IMR-90 (cell line): ENCODE measurements at regions not wholly inside any gene's neighbourhood (a gene's known extent, or its start where the extent isn't known, plus 50 kb on each side); places are given as distances from the start of the nearest gene placed in this dataset.

ENCODE experiments used
- ATAC-seq: fragments of 200-7000 bp; cut with Tn5 transposase; 2 replicates; pipeline ENCODE4 v1.9.1; 2020; ENCODE audit warnings: low read depth, mild to moderate bottlenecking, moderate library complexity
- BruUV-seq: library from RNA; stranded (reverse); fragments of 400-500 nt; replicated peaks from 2 replicates; lab custom pipeline; 2021; lab: Mats Ljungman, UMichigan
- CTCF ChIA-PET: fragments of 300-600 bp; formaldehyde crosslinking; extraction: SDS; loops from one replicate; lab custom pipeline; 2021; ENCODE audit warnings: antibody characterized with exemption; lab: Yijun Ruan, JAX
- POLR2A ChIA-PET: fragments of 300-600 bp; sonication (Branson Sonifier 250); formaldehyde crosslinking; loops from one replicate; lab custom pipeline; 2022; ENCODE audit warnings: antibody characterized with exemption; ENCODE audit not compliant: unreplicated experiment; lab: Charles Lee
- DNase-seq: peaks from one replicate; pipeline ENCODE4 v3.0.0; 2013
- H2AFZ ChIP-seq: replicated peaks from 2 replicates; pipeline ENCODE3; 2013; ENCODE audit warnings: low read length, mild to moderate bottlenecking; ENCODE audit not compliant: poor library complexity
- H2AK5ac ChIP-seq: 2 replicates; pipeline ENCODE4 v1.6.1; 2013; ENCODE audit warnings: low read depth, low read length, inconsistent platforms
- H2AK9ac ChIP-seq: replicated peaks from 2 replicates; pipeline ENCODE3; 2013; ENCODE audit warnings: mild to moderate bottlenecking, low read depth, low read length, moderate library complexity; ENCODE audit not compliant: poor library complexity
- H2BK120ac ChIP-seq: 2 replicates; pipeline ENCODE4 v1.6.1; 2013; ENCODE audit warnings: low read depth, low read length, inconsistent platforms
- H2BK15ac ChIP-seq: 3 replicates; pipeline ENCODE4 v1.6.1; 2013; ENCODE audit warnings: low read depth, low read length, inconsistent platforms
- H2BK20ac ChIP-seq: 2 replicates; pipeline ENCODE4 v1.6.1; 2013; ENCODE audit warnings: low read depth, mild to moderate bottlenecking, inconsistent platforms, low read length, moderate library complexity
- H2BK5ac ChIP-seq: 2 replicates; pipeline ENCODE4 v1.6.1; 2013; ENCODE audit warnings: mild to moderate bottlenecking, low read depth, low read length, inconsistent platforms; ENCODE audit not compliant: poor library complexity, severe bottlenecking
- H3K14ac ChIP-seq: replicated peaks from 2 replicates; pipeline ENCODE4 v1.6.1; 2013; ENCODE audit warnings: low read depth, low read length, inconsistent platforms
- H3K18ac ChIP-seq: 2 replicates; pipeline ENCODE4 v1.6.1; 2013; ENCODE audit warnings: low read depth, low read length, control low read depth
- H3K23ac ChIP-seq: 2 replicates; pipeline ENCODE4 v1.6.1; 2013; ENCODE audit warnings: low read depth, low read length, inconsistent platforms
- H3K27ac ChIP-seq: 2 replicates; pipeline ENCODE4 v1.5.1; 2013; ENCODE audit warnings: mild to moderate bottlenecking, control low read depth, low read length; ENCODE audit not compliant: insufficient read depth
- H3K27me3 ChIP-seq: 2 replicates; pipeline ENCODE4 v1.6.1; 2013; ENCODE audit warnings: low read length; ENCODE audit not compliant: control insufficient read depth, insufficient read depth
- H3K36me3 ChIP-seq: 2 replicates; pipeline ENCODE4 v1.6.1; 2013; ENCODE audit warnings: low read length, mixed read lengths; ENCODE audit not compliant: control insufficient read depth, insufficient read depth
- H3K4ac ChIP-seq: 2 replicates; pipeline ENCODE4 v1.6.1; 2013; ENCODE audit warnings: low read depth, low read length, inconsistent platforms
- H3K4me1 ChIP-seq: 2 replicates; pipeline ENCODE4 v1.6.1; 2013; ENCODE audit warnings: low read length, mixed read lengths; ENCODE audit not compliant: control insufficient read depth, insufficient read depth
- H3K4me2 ChIP-seq: 2 replicates; pipeline ENCODE4 v1.6.1; 2013; ENCODE audit warnings: low read depth, mild to moderate bottlenecking, control low read depth, low read length, moderate library complexity
- H3K4me3 ChIP-seq: 2 replicates; pipeline ENCODE4 v1.5.1; 2013; ENCODE audit warnings: low read depth, mild to moderate bottlenecking, control low read depth, low read length, moderate library complexity; ENCODE audit not compliant: insufficient read depth
- H3K56ac ChIP-seq: 2 replicates; pipeline ENCODE4 v1.6.1; 2013; ENCODE audit warnings: low read length, inconsistent platforms; ENCODE audit not compliant: insufficient read depth; ENCODE audit errors: extremely low read depth
- H3K79me1 ChIP-seq, 2 experiments: 2 replicates each; pipeline ENCODE4 v1.6.1; 2013; ENCODE audit warnings: low read length in 2 of 2, inconsistent platforms in 1 of 2, low read depth in 1 of 2
- H3K9ac ChIP-seq: 2 replicates; pipeline ENCODE4 v1.6.1; 2013; ENCODE audit warnings: low read depth, low read length, control low read depth
- H3K9me1 ChIP-seq: 2 replicates; pipeline ENCODE4 v1.6.1; 2013; ENCODE audit warnings: low read length, inconsistent platforms; ENCODE audit not compliant: insufficient read depth
- H3K9me3 ChIP-seq: 2 replicates; pipeline ENCODE4 v1.6.1; 2013; ENCODE audit warnings: low read length; ENCODE audit not compliant: control insufficient read depth, insufficient read depth
- H4K20me1 ChIP-seq: 2 replicates; pipeline ENCODE4 v1.6.1; 2013; ENCODE audit warnings: low read length, inconsistent platforms; ENCODE audit not compliant: insufficient read depth
- H4K5ac ChIP-seq: 2 replicates; pipeline ENCODE4 v1.6.1; 2013; ENCODE audit warnings: mild to moderate bottlenecking, low read depth, low read length, control low read depth
- H4K8ac ChIP-seq, 2 experiments: 2 replicates each; pipeline ENCODE4 v1.6.1; 2013; ENCODE audit warnings: low read depth in 2 of 2, low read length in 2 of 2, control low read depth in 1 of 2, inconsistent platforms in 1 of 2
- H4K91ac ChIP-seq: 2 replicates; pipeline ENCODE4 v1.6.1; 2013; ENCODE audit warnings: low read depth, low read length, inconsistent platforms; ENCODE audit not compliant: insufficient read depth
- BHLHE40 ChIP-seq: fragments of 150-350 bp; IDR thresholded peaks from 2 replicates; pipeline ENCODE4 v1.6.1; 2016; ENCODE audit warnings: mild to moderate bottlenecking, low read depth, low read length
- CEBPB ChIP-seq: IDR thresholded peaks from 2 replicates; pipeline ENCODE4 v1.6.1; 2012; ENCODE audit warnings: low read depth, low read length, improper control_type of control experiment
- CHD1 ChIP-seq: IDR thresholded peaks from 2 replicates; pipeline ENCODE4 v1.6.1; 2012; ENCODE audit warnings: low read depth, low read length, improper control_type of control experiment
- CTCF ChIP-seq: conservative IDR thresholded peaks from 2 replicates; pipeline ENCODE4 v1.5.1; 2012; ENCODE audit warnings: mild to moderate bottlenecking, low read depth, low read length, improper control_type of control experiment
- ELK1 ChIP-seq: fragments of 150-350 bp; IDR thresholded peaks from 2 replicates; pipeline ENCODE4 v1.6.1; 2016; ENCODE audit warnings: low read depth, mild to moderate bottlenecking, low read length, moderate library complexity, borderline replicate concordance
- FOS ChIP-seq: fragments of 150-350 bp; IDR thresholded peaks from 2 replicates; pipeline ENCODE4 v1.6.1; 2016; ENCODE audit warnings: low read depth, low read length
- MAZ ChIP-seq: IDR thresholded peaks from 2 replicates; pipeline ENCODE4 v1.6.1; 2012; ENCODE audit warnings: low read depth, mild to moderate bottlenecking, low read length, improper control_type of control experiment, moderate library complexity, borderline replicate concordance
- MXI1 ChIP-seq: IDR thresholded peaks from 2 replicates; pipeline ENCODE4 v1.6.1; 2012; ENCODE audit warnings: low read depth, mild to moderate bottlenecking, low read length, moderate library complexity, borderline replicate concordance
- NFE2L2 ChIP-seq: fragments of 150-350 bp; IDR thresholded peaks from 2 replicates; pipeline ENCODE4 v1.6.1; 2016; ENCODE audit warnings: low read depth, mild to moderate bottlenecking, low read length
- POLR2A ChIP-seq: IDR thresholded peaks from 2 replicates; pipeline ENCODE4 v1.6.1; 2012; ENCODE audit warnings: mild to moderate bottlenecking, low read depth, low read length
- RAD21 ChIP-seq: IDR thresholded peaks from 2 replicates; pipeline ENCODE4 v1.6.1; 2012; ENCODE audit warnings: low read length, improper control_type of control experiment
- SMC3 ChIP-seq: fragments of 150-350 bp; IDR thresholded peaks from 2 replicates; pipeline ENCODE4 v1.6.1; 2016; ENCODE audit warnings: low read depth, mild to moderate bottlenecking, antibody characterized with exemption, low read length, moderate library complexity
- USF2 ChIP-seq: fragments of 150-350 bp; IDR thresholded peaks from 2 replicates; pipeline ENCODE4 v1.6.1; 2017; ENCODE audit warnings: mild to moderate bottlenecking, antibody characterized with exemption, low read length, low read depth
- WGBS, 2 experiments: methylation state at CpG; one replicate each; pipeline versions ENCODE4 v1.1.5 to v1.1.7; 2013; ENCODE audit warnings: missing lambda C conversion rate in 2 of 2; ENCODE audit not compliant: insufficient read length in 1 of 2; ENCODE audit errors: extremely low coverage in 2 of 2; 5-methylcytosine and 5-hydroxymethylcytosine counted together
- dilution Hi-C: fragments of 300-500 bp; cut with HindIII; formaldehyde crosslinking; loops from one replicate; pipeline ENCODE4 v1.14.3; 2018; ENCODE audit warnings: low sequenced_read_pairs; ENCODE audit not compliant: unreplicated experiment
- in situ Hi-C: fragments of 300-500 bp; cut with MboI; formaldehyde crosslinking; loops from 3 replicates; pipeline ENCODE4 v1.14.3; 2019; ENCODE audit warnings: low sequenced_read_pairs, inconsistent platforms, mixed read lengths
- intact Hi-C: fragments of 100-400 bp; cut with micrococcal nuclease; formaldehyde crosslinking; loops from 2 replicates; pipeline ENCODE4 v1.10.0; 2022

- Histone ChIP-seq H4K20me1 (no peaks in the 10 kb centered on the region), H2BK120ac (no peak overlapping the region), H2AFZ (no peak overlapping the region), H3K9me1 (no peaks in the 10 kb centered on the region), H4K91ac (no peak overlapping the region), H2BK15ac (no peak overlapping the region), H3K9ac (no peak overlapping the region), H3K4me3 (no peak overlapping the region), H3K4ac (no peak overlapping the region), H4K5ac (no peak overlapping the region), H2BK5ac (no peak overlapping the region), H3K18ac (no peak overlapping the region), H3K14ac (no peak overlapping the region), H3K4me2 (no peak overlapping the region), H2AK5ac (no peak overlapping the region), H2BK20ac (no peak overlapping the region), H3K27ac (no peak overlapping the region), H3K56ac (no peak overlapping the region), H3K4me1 (no peaks in the 10 kb centered on the region), H3K79me1 (no peaks in the 10 kb centered on the region), H4K8ac (no peak overlapping the region), H2AK9ac (no peak overlapping the region), H3K27me3 (no peaks in the 10 kb centered on the region), H3K36me3 (no peaks in the 10 kb centered on the region), H3K23ac (no peak overlapping the region), H3K9me3 (peaks cover 4% of the 10 kb centered on the region)
- DNase-seq (no peak), ATAC-seq (no peak)
- CTCF ChIA-PET, result no interaction called here
- no CpG with 5 or more reads among the region's 2 CpGs for WGBS, 2 experiments
- POLR2A ChIA-PET, result no interaction called here
- no TSS peak for BruUV-seq
- dilution Hi-C loops, result no loop called here
- in situ Hi-C loops, result no loop called here
- intact Hi-C loops, result no loop called here
- TF ChIP-seq POLR2A, result no peak
- TF ChIP-seq RAD21, result no peak
- TF ChIP-seq CEBPB, result no peak
- TF ChIP-seq CTCF, result no peak
- TF ChIP-seq SMC3, result no peak
- TF ChIP-seq MXI1, result no peak
- TF ChIP-seq ELK1, result no peak
- no peak for TF ChIP-seq BHLHE40
- TF ChIP-seq NFE2L2, result no peak
- no peak for TF ChIP-seq MAZ
- TF ChIP-seq FOS, result no peak
- no peak for TF ChIP-seq USF2
- TF ChIP-seq CHD1, result no peak
These were observed 359.9 kb downstream of the CYLC2 start for GRCh38 chr9:103355000-103355399.
